SH-SY5Y (cell line): ENCODE measurements at regions not wholly inside any gene's neighbourhood (a gene's known extent, or its start where the extent isn't known, plus 50 kb on each side); places are given as distances from the start of the nearest gene placed in this dataset.

Experiments used
- GATA2 ChIP-seq: IDR thresholded peaks from 2 replicates; pipeline ENCODE4 v1.6.1; 2011; ENCODE audit warnings: mild to moderate bottlenecking, low read depth, low read length
- GATA3 ChIP-seq: IDR thresholded peaks from 2 replicates; pipeline ENCODE4 v1.6.1; 2011; ENCODE audit warnings: low read depth, mild to moderate bottlenecking, low read length, moderate library complexity

- TF ChIP-seq GATA2 (no peak), GATA3 (no peak)
These were observed 156.3 kb upstream of the SLC1A4 start for GRCh38 chr2:64832936-64833335.

- no peak for TF ChIP-seq GATA3
- no peak for TF ChIP-seq GATA2
These were observed 152.6 kb upstream of the SLC1A4 start for GRCh38 chr2:64836566-64836965.

GRCh38 chr2:64837116-64837731 lies 152.0 kb upstream of the SLC1A4 start:
- TF ChIP-seq GATA3: no peak
- TF ChIP-seq GATA2: no peak

GRCh38 chr2:64837925-64838641 lies 151.1 kb upstream of the SLC1A4 start:
- no peak for TF ChIP-seq GATA3
- no peak for TF ChIP-seq GATA2

GRCh38 chr2:64838817-64839216 lies 150.4 kb upstream of the SLC1A4 start:
- TF ChIP-seq GATA2: no peak

GRCh38 chr2:64839844-64840243 lies 149.4 kb upstream of the SLC1A4 start:
- no peak for TF ChIP-seq GATA3
- TF ChIP-seq GATA2: no peak

GRCh38 chr2:64840426-64840881 lies 148.7 kb upstream of the SLC1A4 start:
- no peak for TF ChIP-seq GATA3
- no peak for TF ChIP-seq GATA2

- TF ChIP-seq GATA3 (no peak), GATA2 (no peak)
These were observed 147.7 kb upstream of the SLC1A4 start for GRCh38 chr2:64841461-64841860.

- TF ChIP-seq GATA2 (no peak), GATA3 (no peak)
These were observed 147.2 kb upstream of the SLC1A4 start for GRCh38 chr2:64842030-64842429.

- no peak for TF ChIP-seq GATA2
- no peak for TF ChIP-seq GATA3
These were observed 145.1 kb upstream of the SLC1A4 start for GRCh38 chr2:64844087-64844486.

- TF ChIP-seq GATA2: no peak
- TF ChIP-seq GATA3: no peak
These were observed 143.8 kb upstream of the SLC1A4 start for GRCh38 chr2:64845273-64845905.

GRCh38 chr2:64846177-64846576 lies 143.0 kb upstream of the SLC1A4 start:
- no peak for TF ChIP-seq GATA2
- no peak for TF ChIP-seq GATA3

GRCh38 chr2:64847930-64848329 lies 141.3 kb upstream of the SLC1A4 start:
- TF ChIP-seq GATA2 (no peak), GATA3 (no peak)

- TF ChIP-seq GATA3 (no peak), GATA2 (no peak)
These were observed 140.8 kb upstream of the SLC1A4 start for GRCh38 chr2:64848363-64848762.

- TF ChIP-seq GATA2: no peak
- TF ChIP-seq GATA3: no peak
These were observed 140.3 kb upstream of the SLC1A4 start for GRCh38 chr2:64848945-64849344.

GRCh38 chr2:64850642-64851041 lies 138.6 kb upstream of the SLC1A4 start:
- no peak for TF ChIP-seq GATA3
- TF ChIP-seq GATA2: no peak
